GM19455 (cell line): ENCODE measurements at regions not wholly inside any gene's neighbourhood (a gene's known extent, or its start where the extent isn't known, plus 50 kb on each side); places are given as distances from the start of the nearest gene placed in this dataset.
"Not testable (repeated sequence)": the region's sequence is repeated elsewhere in the genome, so short reads cannot be mapped to it uniquely, and the experiment has no call there.

Source experiments
- ATAC-seq: cut with Tn5 transposase; IDR thresholded peaks from one replicate; pipeline ENCODE4 v1.9.1; 2021; ENCODE audit not compliant: unreplicated experiment

GRCh38 chr6:105745464-105746129 is 340.5 kb upstream of the PRDM1 start:
- ATAC-seq: no peak

- ATAC-seq: no peak
Measured at GRCh38 chr6:105744815-105745214, 341.3 kb upstream of the PRDM1 start.

- no peak for ATAC-seq
Measured at GRCh38 chr6:105740946-105741645, 338.2 kb upstream of the PREP start.

GRCh38 chr6:105739764-105740163 is 336.9 kb upstream of the PREP start:
- ATAC-seq: no peak

- no peak for ATAC-seq
Measured at GRCh38 chr6:105733556-105734162, 330.8 kb upstream of the PREP start.

- ATAC-seq: no peak
Measured at GRCh38 chr6:105728995-105729394, 326.1 kb upstream of the PREP start.

DNA sequence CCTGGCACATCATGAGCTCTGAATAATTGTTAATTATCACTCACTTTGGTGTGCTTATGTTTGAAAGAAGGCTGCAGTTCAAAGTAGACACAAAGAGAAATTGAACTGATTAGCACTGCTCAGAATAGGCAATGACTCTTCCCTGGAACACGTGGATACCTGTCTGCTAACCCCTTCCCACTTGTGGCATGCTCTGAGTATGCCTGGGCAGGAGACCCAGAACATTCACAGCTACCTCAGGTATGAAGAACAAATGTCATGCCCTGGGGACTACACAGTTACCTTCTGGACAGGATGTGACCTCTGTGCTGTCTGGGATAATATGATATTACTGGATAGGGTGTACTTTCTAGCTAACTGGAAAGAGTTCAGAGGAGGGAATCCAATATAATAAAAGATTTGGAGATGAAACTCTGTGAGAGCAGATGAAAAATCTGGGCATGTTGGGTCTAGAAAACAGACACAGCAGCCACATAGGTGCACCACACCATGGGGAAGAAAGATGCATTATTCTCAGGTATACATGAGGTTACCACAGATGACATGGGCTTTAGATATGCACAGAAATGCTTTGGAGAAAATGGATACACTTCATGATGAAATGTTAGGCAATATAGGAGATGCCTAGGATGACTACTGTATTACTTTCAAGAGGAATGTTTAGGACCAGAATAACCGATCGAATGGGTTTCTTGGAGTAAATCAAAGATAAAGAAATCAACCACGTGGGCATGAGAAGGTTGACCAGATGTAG is 324.2 kb upstream of the PREP start:
- no peak for ATAC-seq

GRCh38 chr6:105714846-105715245 is 312.0 kb upstream of the PREP start:
- ATAC-seq: no peak

DNA sequence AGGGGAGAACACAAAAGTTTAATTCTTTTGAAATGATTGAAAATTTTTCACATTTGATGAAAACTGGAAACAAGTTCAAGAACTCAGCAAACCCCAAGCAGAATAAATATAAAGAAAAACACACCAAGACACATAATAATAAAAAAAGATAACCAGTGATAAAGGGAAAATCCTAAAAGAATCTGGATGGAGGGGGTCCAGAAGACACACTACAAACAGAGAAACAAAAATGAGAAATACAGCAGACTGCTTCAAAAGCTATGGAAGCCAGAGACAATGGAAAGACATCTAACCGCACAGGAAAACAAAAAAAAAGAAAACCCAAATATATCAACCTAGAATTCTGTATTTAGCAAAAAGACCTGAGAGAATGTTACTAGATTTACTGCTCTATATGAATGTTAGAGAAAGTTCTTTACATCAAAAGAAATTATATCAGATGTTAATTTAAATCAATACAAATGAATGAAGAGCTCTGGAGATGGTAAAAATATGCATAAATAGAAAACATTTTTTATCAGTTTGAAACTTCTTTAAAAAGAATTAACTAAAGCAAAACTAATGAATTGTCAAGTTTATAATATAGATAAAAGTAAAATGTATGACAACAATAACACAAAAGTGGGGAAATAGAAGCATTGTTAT is 310.7 kb upstream of the PREP start:
- no peak for ATAC-seq

- no peak for ATAC-seq
Measured at GRCh38 chr6:105711216-105711615, 308.3 kb upstream of the PREP start.

GRCh38 chr6:105705608-105706007 is 302.7 kb upstream of the PREP start:
- ATAC-seq: no peak

GRCh38 chr6:105695461-105695860 is 292.6 kb upstream of the PREP start:
- ATAC-seq: no peak

GRCh38 chr6:105692613-105693215 is 289.8 kb upstream of the PREP start:
- ATAC-seq: no peak

DNA sequence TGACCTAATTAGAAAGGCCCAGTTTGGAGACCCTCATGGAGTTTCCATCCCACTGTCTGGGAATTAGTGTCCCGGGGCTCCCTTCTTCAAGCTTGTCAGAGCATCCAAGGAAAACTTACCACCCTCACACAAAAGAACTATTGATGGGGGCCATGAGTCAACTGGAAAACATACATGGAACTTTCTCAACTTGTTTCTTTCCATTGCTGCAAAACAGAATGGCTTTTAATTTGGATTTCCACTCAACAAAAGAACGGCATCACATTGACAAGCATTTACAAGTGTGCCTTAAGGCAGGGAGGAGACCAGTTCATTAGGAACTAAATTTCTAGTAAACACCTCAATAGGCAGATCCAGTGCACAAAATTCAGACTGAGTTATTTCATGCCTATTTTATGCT is 289.1 kb upstream of the PREP start:
- no peak for ATAC-seq

GRCh38 chr6:105691081-105691480 is 288.2 kb upstream of the PREP start:
- ATAC-seq: no peak

- ATAC-seq: no peak
Measured at GRCh38 chr6:105688573-105688972, 285.7 kb upstream of the PREP start.

DNA sequence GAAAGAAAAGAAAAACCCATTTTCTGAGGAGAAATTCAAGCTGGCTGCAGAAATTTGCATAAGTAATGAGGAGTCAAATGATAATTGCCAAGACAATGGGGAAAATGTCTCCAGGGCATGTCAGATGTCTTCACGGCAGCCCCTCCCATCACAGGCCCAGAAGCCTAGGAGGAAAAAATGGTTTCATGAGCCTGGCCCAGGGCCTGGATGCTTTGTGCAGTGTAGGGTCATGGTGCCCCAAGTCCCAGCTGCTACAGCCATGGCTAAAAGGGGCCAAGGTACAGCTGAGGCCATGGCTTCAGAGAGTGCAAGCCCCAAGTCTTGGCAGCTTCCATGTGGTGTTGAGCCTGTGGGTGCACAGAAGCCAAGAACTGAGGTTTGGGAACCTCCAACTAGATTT is 283.9 kb upstream of the PREP start:
- ATAC-seq: not testable (repeated sequence)

DNA sequence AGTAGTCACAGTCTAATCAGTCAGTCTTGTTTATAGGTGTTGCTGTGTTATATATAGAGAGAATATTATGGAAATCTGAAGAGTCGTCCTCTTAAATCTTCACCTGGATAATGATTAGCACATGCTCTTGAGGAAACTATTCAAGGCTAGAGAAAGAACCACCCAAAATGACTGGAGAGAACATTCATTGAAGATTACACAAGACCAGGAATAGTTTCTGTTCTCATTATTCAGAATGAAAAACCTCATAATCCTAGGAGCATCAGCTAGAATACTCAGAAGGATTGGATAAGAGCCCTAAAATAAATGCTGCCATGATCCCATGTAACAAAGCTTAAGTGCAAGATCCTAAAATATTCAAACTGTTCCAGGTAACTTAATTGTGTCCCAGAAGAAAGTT is 278.2 kb upstream of the PREP start:
- no peak for ATAC-seq

GRCh38 chr6:105680131-105680530 is 277.2 kb upstream of the PREP start:
- ATAC-seq: no peak

GRCh38 chr6:105678516-105678915 is 275.6 kb upstream of the PREP start:
- no peak for ATAC-seq
